ENCODE measurements at regions not wholly inside any gene's neighbourhood (a gene's known extent, or its start where the extent isn't known, plus 50 kb on each side); places are given as distances from the start of the nearest gene placed in this dataset.

DNA sequence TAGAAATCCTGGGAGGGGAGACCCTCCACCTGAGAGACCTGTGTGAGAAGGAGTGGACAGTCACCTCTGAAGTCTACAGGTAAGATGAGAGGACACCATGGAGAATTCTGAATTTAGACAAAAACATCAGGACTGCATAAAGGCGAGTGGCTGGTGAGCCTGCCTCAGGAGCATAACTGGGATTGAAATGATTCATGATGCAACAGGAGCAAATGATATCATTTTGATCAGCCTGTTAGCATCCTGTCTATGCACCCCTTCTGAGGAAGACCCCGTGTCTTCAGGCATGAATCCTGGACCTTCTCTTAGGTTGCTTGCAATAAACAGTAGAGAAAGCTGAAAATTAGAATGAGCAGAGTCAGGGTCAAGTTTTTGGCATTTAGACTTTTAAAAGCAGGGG lies 245.8 kb downstream of the ETAA1 start:
- TF ChIP-seq TOX (CRISPR knock-in tag; IDR thresholded peaks at IDR 0.05; ENCODE audit: borderline replicate concordance): no peak
- no peak for TF ChIP-seq CSRNP3 (CRISPR knock-in tag; IDR thresholded peaks at IDR 0.05)
